ENCODE measurements at regions not wholly inside any gene's neighbourhood (a gene's known extent, or its start where the extent isn't known, plus 50 kb on each side); places are given as distances from the start of the nearest gene placed in this dataset.

GRCh38 chr1:95686217-95686616 is 452.2 kb downstream of the RWDD3 start:
- DNase-seq: no peak

DNA sequence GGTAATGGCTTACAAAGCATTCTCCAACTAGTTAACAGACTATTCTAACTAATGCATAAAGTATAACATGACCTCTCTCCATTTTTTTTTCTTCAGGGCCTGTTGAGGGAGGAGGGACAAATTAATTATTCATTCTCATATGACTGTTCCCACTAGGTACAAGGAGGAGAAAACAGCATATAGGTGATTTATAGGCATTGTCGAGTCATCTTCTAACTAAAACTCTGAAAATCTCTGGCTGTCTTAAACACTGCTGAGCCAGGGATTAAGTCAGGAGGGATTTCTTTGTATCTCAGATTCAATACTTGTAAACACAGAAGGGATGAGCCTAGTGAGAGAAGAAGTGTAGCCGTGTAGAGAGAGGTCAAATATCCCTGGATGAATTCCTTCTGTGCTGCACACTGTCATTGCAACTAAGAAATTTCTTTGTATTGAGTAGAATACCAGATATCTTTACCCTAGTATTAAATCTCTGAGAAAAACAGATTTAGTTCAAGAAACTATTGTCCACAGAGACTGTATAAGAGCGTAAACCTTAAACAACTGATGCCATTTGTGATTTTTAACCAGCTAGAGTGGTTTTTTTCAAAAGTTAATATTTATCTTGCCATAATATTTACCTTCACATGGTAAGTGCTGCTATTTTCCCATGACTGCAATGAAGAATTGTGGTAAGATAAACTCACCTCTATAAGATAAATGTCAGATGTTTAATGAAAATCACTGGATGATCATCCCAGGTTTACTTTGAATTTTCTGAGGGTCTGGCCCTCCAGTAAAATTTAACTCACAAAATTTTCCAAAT is 465.3 kb downstream of the RWDD3 start:
- DNase-seq: no peak

- no peak for DNase-seq
Measured at GRCh38 chr1:95701450-95702173, 467.6 kb downstream of the RWDD3 start.

GRCh38 chr1:95703046-95703445 is 469.0 kb downstream of the RWDD3 start:
- DNase-seq: no peak

- DNase-seq: no peak
Measured at GRCh38 chr1:95716097-95716496, 482.1 kb downstream of the RWDD3 start.

- no peak for DNase-seq
Measured at GRCh38 chr1:95716550-95716949, 482.5 kb downstream of the RWDD3 start.

- DNase-seq: no peak
Measured at GRCh38 chr1:95723346-95723745, 489.3 kb downstream of the RWDD3 start.

DNA sequence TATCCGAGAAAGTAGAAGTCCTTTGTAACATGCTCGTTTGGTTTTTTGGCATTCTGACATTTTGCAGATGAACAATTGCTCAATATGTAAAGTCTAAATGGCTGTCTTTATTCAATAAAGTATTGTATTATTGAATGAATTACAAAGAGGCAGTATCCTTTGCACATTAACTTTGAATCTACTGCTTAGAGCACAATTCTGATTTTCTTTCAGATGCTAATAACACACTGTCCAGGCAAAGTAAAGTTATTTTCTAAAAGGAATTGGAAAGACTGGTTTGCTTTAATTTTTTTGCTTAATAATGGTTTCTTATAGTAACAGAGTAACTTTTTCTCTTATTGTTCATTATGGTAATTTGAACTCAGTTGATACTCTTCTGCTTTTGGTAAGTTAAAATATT is 494.8 kb downstream of the RWDD3 start:
- DNase-seq: no peak

- DNase-seq: no peak
Measured at GRCh38 chr1:95730986-95731385, 497.0 kb downstream of the RWDD3 start.

GRCh38 chr1:95731466-95731865 is 497.5 kb downstream of the RWDD3 start:
- no peak for DNase-seq

GRCh38 chr1:95733031-95733430 is 499.0 kb downstream of the RWDD3 start:
- DNase-seq: no peak

- no peak for DNase-seq
Measured at GRCh38 chr1:95733671-95734070, 499.7 kb downstream of the RWDD3 start.

- DNase-seq: no peak
Measured at GRCh38 chr1:95734560-95734959, 500.6 kb downstream of the RWDD3 start.

GRCh38 chr1:95742591-95743089 is 508.6 kb downstream of the RWDD3 start:
- DNase-seq: no peak

DNA sequence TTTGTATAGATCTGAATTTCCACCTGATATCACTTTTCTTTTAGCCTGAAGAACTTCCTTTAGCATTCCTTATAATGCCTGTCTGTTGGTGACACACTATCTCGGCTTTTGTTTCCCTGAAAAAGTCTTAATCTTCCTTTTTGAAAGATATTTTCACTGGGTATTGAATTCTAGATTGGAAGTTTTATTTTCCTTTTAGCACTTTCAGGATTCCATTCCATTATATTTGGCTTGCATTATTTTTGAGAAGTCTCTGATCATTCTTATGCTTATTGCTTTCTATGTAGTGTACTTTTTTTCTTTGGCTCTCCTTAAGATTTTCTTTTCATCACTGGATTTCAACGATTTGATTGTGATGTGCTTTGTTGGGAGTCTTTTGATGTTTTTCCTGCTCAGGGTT is 510.7 kb downstream of the RWDD3 start:
- DNase-seq: no peak

GRCh38 chr1:95752515-95753381 is 518.7 kb downstream of the RWDD3 start:
- DNase-seq: no peak

DNA sequence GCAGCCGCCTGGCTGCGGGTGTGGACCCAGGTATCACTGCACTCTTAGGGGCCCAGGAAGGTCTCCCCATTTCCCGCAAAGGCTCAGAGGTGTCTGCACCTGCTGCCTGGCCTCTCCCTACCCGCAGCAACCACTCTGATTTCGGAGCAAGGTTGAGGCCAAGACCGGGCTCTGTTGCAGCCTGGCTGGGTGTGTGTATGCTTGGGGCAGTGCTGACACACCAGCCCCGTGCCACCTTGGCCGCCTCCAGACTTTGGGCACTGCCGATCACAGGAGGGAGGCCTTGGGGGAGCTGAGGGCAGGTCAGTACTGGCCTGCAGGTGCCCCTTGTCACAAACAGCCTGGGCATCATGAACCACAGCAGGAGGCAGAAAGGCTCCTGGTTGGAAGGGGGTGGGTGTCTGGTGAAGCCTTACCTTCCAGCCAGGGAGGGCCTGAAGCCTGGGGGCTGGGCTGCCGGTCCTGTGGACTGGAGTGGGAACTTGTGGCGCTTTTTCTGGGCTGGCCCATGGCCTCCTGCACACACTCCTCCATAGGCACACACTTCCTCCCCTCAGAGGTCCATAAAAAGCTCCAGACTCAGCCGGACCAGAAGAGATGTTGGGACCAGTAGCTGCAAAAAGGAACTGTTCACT is 519.5 kb downstream of the RWDD3 start:
- no peak for DNase-seq

GRCh38 chr1:95754412-95754811 is 520.4 kb downstream of the RWDD3 start:
- no peak for DNase-seq

- DNase-seq: no peak
Measured at GRCh38 chr1:95766036-95766435, 532.0 kb downstream of the RWDD3 start.

GRCh38 chr1:95770581-95770980 is 536.6 kb downstream of the RWDD3 start:
- DNase-seq: no peak

- no peak for DNase-seq
Measured at GRCh38 chr1:95778217-95778616, 544.2 kb downstream of the RWDD3 start.

- no peak for DNase-seq
Measured at GRCh38 chr1:95780836-95781235, 546.8 kb downstream of the RWDD3 start.

- no peak for DNase-seq
Measured at GRCh38 chr1:95790136-95790535, 556.1 kb downstream of the RWDD3 start.

All from GDM1 (cell line).